HTR-8/SVneo (cell line): ENCODE measurements at regions not wholly inside any gene's neighbourhood (a gene's known extent, or its start where the extent isn't known, plus 50 kb on each side); places are given as distances from the start of the nearest gene placed in this dataset.

Source experiments
- DNase-seq: peaks from one replicate; pipeline ENCODE4 v3.0.0; 2011; ENCODE audit warnings: low spot score, mixed read lengths; ENCODE audit not compliant: insufficient read length
- FAIRE-seq: peaks from 2 replicates; lab custom pipeline; 2011; peaks lifted over from hg19 to GRCh38; lab: Jason Lieb, UNC

- no peak for DNase-seq
- no peak for FAIRE-seq
These were observed 130.0 kb upstream of the DTNBP1 start for GRCh38 chr6:15792842-15793241.

DNA sequence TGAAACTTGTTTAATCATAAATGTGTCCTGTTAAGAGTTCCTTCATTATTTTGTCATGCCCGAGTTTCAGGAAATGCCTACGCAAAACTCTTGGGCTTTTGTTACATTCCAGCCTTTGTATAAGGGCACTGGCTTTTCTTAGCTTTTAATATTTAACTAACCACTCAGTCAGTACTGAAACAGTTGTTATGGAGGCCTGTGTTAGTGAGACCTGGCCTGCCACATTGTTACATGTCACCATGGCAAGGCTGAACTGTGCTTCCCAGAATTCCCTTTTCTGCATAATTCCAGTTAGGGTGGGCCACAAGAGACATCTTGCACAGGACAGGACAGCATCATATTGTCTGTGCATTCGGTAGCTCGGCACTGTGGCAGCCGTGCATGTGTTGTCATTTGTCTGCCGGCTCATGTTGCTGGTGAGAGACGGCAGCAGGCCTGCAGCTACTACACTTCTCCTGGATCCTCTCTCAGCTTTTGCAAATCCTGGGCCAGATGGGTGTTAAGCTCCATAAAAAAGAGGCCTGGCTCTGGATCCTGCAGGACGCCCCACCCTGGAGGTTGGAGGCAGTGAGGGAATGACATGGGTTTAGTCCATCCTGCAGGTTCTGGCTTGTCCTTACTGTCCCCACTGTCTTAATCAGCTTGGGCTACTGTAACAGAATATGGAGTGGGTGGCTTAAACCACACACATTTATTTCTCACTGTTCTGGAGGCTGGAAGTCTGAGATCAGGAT, 128.8 kb upstream of the DTNBP1 start:
- FAIRE-seq (no peak), DNase-seq (no peak)

DNA sequence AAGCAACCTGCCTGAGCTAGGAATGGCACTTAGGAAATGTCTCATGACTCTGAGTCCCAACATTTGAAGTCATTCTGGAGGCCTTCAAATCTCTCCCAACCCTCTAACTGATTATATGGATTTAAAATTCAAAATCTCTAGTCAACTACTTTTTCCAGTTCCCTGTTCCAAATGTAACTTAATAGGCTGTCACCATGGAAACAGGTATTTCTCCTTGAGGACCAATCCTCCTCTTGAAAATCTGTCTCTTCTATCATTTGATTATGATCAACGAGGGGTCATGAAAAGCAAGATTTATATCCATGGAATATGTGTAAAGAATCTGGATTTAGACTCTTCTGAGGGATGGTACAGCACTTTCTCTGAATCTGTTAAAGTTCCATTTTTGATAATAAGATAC, 127.3 kb upstream of the DTNBP1 start:
- FAIRE-seq: no peak
- DNase-seq: no peak

DNA sequence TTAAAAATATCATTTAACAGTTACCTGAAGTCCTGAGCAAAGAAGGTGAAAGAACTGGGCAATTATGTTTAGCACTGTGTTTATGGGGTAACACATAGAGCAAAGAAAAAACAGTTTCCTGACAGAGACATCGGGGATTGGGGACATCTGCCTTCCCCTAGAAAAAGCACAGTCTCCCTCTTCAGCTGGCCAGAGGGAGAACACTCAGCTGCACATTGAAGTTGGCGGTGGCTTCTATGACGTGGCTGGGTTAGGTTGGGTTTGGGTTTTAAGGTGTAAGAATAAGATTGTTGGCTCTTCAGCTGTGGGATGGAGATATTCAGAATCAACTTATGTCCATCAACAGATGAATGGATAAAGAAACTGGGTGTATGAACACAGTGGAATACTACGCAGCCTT, 124.0 kb upstream of the DTNBP1 start:
- DNase-seq (no peak), FAIRE-seq (no peak)

- DNase-seq: no peak
- FAIRE-seq: no peak
These were observed 120.7 kb upstream of the DTNBP1 start for GRCh38 chr6:15783484-15783883.

GRCh38 chr6:15781890-15782289, 119.1 kb upstream of the DTNBP1 start:
- DNase-seq (no peak), FAIRE-seq (no peak)

GRCh38 chr6:15781333-15781732, 118.5 kb upstream of the DTNBP1 start:
- no peak for FAIRE-seq

DNA sequence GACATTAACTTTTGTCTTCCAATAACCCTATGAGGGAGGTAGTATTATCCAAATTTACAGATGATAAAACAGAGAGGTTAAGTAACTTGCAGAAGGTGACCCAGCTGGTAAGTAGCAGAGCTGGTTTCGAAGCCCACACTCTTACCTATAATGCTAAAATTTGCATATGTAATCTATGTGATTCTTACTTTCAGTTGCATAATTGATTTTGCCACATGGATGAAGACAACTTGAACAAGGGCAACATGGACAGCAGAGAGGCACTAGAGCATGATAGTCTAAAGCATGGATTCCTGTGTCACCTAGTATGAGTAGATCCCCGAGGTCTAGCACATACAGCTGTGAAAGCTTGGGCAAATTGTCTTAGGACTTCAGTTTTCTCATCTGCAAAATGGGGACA, 117.6 kb upstream of the DTNBP1 start:
- FAIRE-seq (no peak), DNase-seq (no peak)

More at GRCh38 chr6:15781333-15781732, 118.5 kb upstream of the DTNBP1 start:
- no peak for DNase-seq

DNA sequence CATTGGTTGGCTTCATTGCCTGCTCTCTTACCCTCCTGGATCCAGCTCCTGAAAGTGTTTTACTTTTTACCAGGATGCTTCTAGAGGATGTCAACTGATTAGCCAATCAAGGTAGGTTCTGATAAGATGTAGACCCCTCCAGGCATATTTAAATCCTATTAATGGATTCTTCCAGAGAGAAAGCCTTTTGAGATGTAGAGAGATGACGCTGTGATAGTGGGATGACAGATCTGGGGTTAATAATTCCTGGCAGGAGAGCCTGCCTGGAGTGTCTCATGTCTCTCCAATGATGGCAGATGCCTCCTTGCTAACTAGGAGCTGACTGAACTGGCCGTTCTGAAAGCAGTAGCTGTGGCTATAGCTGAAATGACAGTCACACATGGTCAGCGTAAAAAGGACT, 116.9 kb upstream of the DTNBP1 start:
- peak; percentile 38 for FAIRE-seq
- DNase-seq: no peak

DNA sequence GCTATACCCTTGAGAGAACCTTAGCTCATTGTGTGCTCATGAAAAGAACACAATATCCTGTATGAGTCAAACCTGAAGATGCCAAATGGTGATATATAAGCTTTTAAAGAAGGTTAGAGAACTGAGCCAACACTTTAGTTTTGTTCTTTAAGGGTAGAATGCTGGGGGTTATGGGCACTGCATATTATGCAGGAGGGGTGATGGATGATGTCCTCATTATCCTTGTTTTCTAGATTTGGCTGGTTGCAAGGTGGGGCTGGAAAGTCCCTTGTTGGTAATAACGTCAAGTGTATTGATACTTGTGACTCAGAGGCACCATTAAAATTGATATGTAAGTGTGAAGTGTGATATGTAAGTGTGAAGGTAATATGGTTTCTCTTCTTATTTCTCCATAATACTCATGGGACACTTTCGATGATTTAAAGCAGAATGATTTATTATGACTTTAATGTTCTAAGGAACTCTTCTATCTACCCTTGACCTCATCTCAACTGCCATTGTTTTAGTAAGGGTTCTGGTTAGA, 113.7 kb upstream of the DTNBP1 start:
- no peak for DNase-seq
- FAIRE-seq: no peak

- DNase-seq (no peak), FAIRE-seq (no peak)
These were observed 112.9 kb upstream of the DTNBP1 start for GRCh38 chr6:15775741-15776140.

- DNase-seq: no peak
- no peak for FAIRE-seq
These were observed 112.3 kb upstream of the DTNBP1 start for GRCh38 chr6:15775076-15775634.

GRCh38 chr6:15773806-15774410, 111.1 kb upstream of the DTNBP1 start:
- DNase-seq (no peak), FAIRE-seq (no peak)

GRCh38 chr6:15770347-15771143, 107.7 kb upstream of the DTNBP1 start:
- DNase-seq: no peak
- FAIRE-seq: peak; percentile 51

GRCh38 chr6:15769511-15770018, 106.7 kb upstream of the DTNBP1 start:
- DNase-seq (no peak), FAIRE-seq (peak; percentile 69)

DNA sequence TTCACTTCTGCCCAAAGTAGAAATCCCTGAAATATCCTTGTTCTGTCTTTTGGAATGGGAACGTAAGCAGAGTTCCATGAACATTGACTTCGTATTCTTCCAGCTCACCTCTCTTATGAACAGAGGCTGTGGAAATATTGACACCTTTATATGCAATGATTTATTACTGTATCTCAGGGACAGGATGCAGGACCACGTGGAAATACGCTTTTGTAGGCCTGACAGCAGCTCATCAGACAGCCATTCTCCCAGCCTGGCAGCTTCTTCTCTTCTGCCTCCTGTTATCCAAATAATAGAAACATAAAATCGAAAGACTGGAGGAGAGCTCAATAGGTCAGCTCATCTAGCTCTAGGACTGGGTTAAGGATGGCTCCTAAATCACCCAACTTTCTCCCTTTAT, 106.2 kb upstream of the DTNBP1 start:
- DNase-seq (no peak), FAIRE-seq (no peak)

DNA sequence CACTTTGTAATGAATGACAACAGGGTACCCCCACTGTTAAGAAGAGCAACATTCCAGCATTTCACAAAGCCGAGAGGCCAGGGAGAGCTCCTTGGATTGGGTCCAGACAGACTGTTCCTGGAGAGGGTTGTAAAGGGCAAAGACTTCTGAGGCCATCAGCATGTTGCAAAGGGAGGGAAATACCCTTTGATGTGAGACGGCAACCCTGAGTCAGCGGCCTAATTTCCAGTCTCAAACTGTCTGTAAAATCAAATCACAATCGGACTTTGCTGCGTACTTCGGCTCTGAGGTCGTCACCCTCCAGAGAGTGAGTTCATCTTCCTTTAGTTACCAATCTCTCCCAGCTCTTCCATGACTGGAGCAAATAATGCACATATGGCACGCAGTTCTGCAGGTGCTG, 101.0 kb upstream of the DTNBP1 start:
- DNase-seq: no peak

GRCh38 chr6:15763364-15763763, 100.5 kb upstream of the DTNBP1 start:
- FAIRE-seq (no peak), DNase-seq (no peak)

More for the DNA sequence above, 101.0 kb upstream of the DTNBP1 start:
- FAIRE-seq: peak; percentile 70

DNA sequence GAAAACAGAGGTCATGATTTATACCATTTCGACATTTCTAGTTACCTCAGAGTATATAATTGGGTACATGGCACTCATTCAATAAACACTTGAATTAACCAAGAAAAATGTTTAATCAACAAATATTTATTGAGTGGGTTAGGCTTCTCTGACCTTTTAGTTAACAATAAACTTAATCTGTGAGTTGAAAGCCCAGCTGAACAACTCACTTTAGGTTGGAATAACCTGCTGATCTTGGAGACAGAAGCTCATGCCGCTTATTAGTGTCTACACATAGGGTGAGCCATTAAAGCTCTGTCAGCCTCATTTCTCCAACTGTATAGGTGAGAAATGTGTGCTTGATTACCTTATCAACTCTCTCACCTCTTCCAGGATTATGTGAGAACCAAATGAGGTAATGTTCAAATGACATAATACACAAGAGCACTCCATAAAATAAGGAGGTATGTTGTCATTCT, 98.2 kb upstream of the DTNBP1 start:
- FAIRE-seq (no peak), DNase-seq (no peak)

DNA sequence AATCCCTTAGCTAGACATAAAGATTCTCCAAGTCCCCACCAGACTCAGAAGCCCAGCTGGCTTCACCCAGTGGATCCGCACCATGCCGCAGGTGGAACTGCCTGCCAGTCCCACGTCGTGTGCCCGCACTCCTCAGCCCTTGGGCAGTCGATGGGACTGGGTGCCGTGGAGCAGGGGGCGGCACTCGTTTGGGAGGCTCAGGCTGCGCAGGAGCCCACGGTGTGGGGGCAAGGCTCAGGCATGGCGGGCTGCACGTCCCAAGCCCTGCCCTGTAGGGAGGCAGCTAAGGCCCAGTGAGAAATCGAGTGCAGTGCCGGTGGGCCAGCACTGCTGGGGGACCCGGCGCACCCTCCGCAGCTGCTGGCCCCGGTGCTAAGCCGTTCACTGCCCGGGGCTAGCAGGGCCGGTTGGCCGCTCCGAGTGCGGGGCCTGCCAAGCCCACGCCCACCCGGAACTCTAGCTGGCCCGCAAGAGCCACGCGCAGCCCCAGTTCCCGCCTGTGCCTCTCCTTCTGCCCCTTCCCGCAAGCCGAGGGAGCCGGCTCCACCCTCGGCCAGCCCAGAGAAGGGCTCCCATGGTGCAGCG, 95.9 kb upstream of the DTNBP1 start:
- no peak for DNase-seq
- FAIRE-seq: no peak
